H9 (cell line): ENCODE measurements at regions not wholly inside any gene's neighbourhood (a gene's known extent, or its start where the extent isn't known, plus 50 kb on each side); places are given as distances from the start of the nearest gene placed in this dataset.

ENCODE experiments used
- DNase-seq: peaks from one replicate; pipeline ENCODE4 v3.0.0-alpha.2; 2017
- H2AFZ ChIP-seq: one replicate; pipeline ENCODE4 v1.6.1; 2013; ENCODE audit warnings: mild to moderate bottlenecking, low read length, control low read depth, moderate library complexity
- H2AK5ac ChIP-seq: 2 replicates; pipeline ENCODE4 v1.6.1; 2013; ENCODE audit warnings: low read length, control low read depth, mixed read lengths; ENCODE audit not compliant: insufficient read length
- H2BK120ac ChIP-seq: one replicate; pipeline ENCODE4 v1.6.1; 2013; ENCODE audit warnings: low read depth, mild to moderate bottlenecking, low read length, control low read depth, inconsistent platforms; ENCODE audit not compliant: poor library complexity, severe bottlenecking
- H2BK12ac ChIP-seq: 2 replicates; pipeline ENCODE4 v1.6.1; 2013; ENCODE audit warnings: low read length, control low read depth, mixed read lengths, low read depth; ENCODE audit not compliant: insufficient read length
- H2BK15ac ChIP-seq: 2 replicates; pipeline ENCODE4 v1.6.1; 2013; ENCODE audit warnings: low read depth, low read length, control low read depth
- H2BK20ac ChIP-seq: one replicate; pipeline ENCODE4 v1.6.1; 2013; ENCODE audit warnings: low read depth, mild to moderate bottlenecking, low read length, control low read depth, inconsistent platforms; ENCODE audit not compliant: poor library complexity, severe bottlenecking
- H2BK5ac ChIP-seq: 2 replicates; pipeline ENCODE4 v1.6.1; 2013; ENCODE audit warnings: low read length, control low read depth, mixed read lengths; ENCODE audit not compliant: insufficient read length
- H3K14ac ChIP-seq: 2 replicates; pipeline ENCODE4 v1.6.1; 2013; ENCODE audit warnings: low read length, control low read depth; ENCODE audit not compliant: insufficient read depth
- H3K18ac ChIP-seq: 2 replicates; pipeline ENCODE4 v1.6.1; 2013; ENCODE audit warnings: low read depth, mild to moderate bottlenecking, mixed read lengths, low read length, control low read depth; ENCODE audit not compliant: insufficient read length
- H3K23ac ChIP-seq: 2 replicates; pipeline ENCODE4 v1.6.1; 2013; ENCODE audit warnings: low read length, control low read depth, mixed read lengths, low read depth; ENCODE audit not compliant: insufficient read length
- H3K23me2 ChIP-seq: 2 replicates; pipeline ENCODE4 v1.6.1; 2013; ENCODE audit warnings: low read depth, mild to moderate bottlenecking, mixed read lengths, low read length, control low read depth; ENCODE audit not compliant: insufficient read length, poor library complexity, severe bottlenecking
- H3K27ac ChIP-seq: 2 replicates; pipeline ENCODE4 v1.5.1; 2013; ENCODE audit warnings: low read length, control low read depth, mixed read lengths, low read depth; ENCODE audit not compliant: insufficient read length
- H3K27me3 ChIP-seq: 2 replicates; pipeline ENCODE4 v1.6.1; 2013; ENCODE audit warnings: low read length, control low read depth, inconsistent platforms; ENCODE audit not compliant: insufficient read depth
- H3K4ac ChIP-seq: 2 replicates; pipeline ENCODE4 v1.6.1; 2013; ENCODE audit warnings: low read depth, mild to moderate bottlenecking, control low read depth, inconsistent platforms, low read length, moderate library complexity
- H3K4me1 ChIP-seq: 2 replicates; pipeline ENCODE4 v1.6.1; 2013; ENCODE audit warnings: low read length, control low read depth, inconsistent platforms; ENCODE audit not compliant: insufficient read depth
- H3K4me2 ChIP-seq: 2 replicates; pipeline ENCODE4 v1.6.1; 2013; ENCODE audit warnings: low read length, control low read depth, mixed read lengths; ENCODE audit not compliant: insufficient read length, insufficient read depth
- H3K56ac ChIP-seq: 2 replicates; pipeline ENCODE4 v1.6.1; 2013; ENCODE audit warnings: low read depth, mild to moderate bottlenecking, mixed read lengths, low read length, control low read depth; ENCODE audit not compliant: insufficient read length
- H3K79me1 ChIP-seq: 2 replicates; pipeline ENCODE4 v1.6.1; 2013; ENCODE audit warnings: low read depth, mild to moderate bottlenecking, moderate library complexity, low read length, control low read depth, inconsistent platforms; ENCODE audit not compliant: insufficient read depth, poor library complexity, severe bottlenecking
- H3K79me2 ChIP-seq: 2 replicates; pipeline ENCODE4 v1.6.1; 2013; ENCODE audit warnings: low read length, control low read depth, inconsistent platforms; ENCODE audit not compliant: insufficient read depth
- H3K9ac ChIP-seq: 2 replicates; pipeline ENCODE4 v1.6.1; 2013; ENCODE audit warnings: low read length, control low read depth, mixed read lengths; ENCODE audit not compliant: insufficient read length; ENCODE audit errors: extremely low read depth
- H3K9me3 ChIP-seq: one replicate; pipeline ENCODE4 v1.6.1; 2013; ENCODE audit warnings: low read depth, low read length, inconsistent platforms; ENCODE audit not compliant: control insufficient read depth
- H3T11ph ChIP-seq: one replicate; pipeline ENCODE4 v1.6.1; 2013; ENCODE audit warnings: mild to moderate bottlenecking, low read length, control low read depth, inconsistent platforms
- H4K20me1 ChIP-seq: one replicate; pipeline ENCODE4 v1.6.1; 2013; ENCODE audit not compliant: control insufficient read depth, insufficient read length, insufficient read depth
- H4K5ac ChIP-seq: 2 replicates; pipeline ENCODE4 v1.6.1; 2013; ENCODE audit warnings: low read depth, mild to moderate bottlenecking, mixed read lengths, low read length, control low read depth; ENCODE audit not compliant: insufficient read length
- H4K8ac ChIP-seq: replicated peaks from 2 replicates; pipeline ENCODE4 v1.6.1; 2013; ENCODE audit warnings: low read length, control low read depth, mixed read lengths, low read depth; ENCODE audit not compliant: insufficient read length
- H4K91ac ChIP-seq: 2 replicates; pipeline ENCODE4 v1.6.1; 2013; ENCODE audit warnings: low read depth, mild to moderate bottlenecking, moderate library complexity, mixed read lengths, low read length, control low read depth; ENCODE audit not compliant: insufficient read length
- H3K27ac Mint-ChIP-seq, 3 experiments: 2 replicates in 2 of 3; 3 replicates in 1 of 3; pipeline ENCODE4 v1.8.0; 2020 to 2021; ENCODE audit warnings: mixed read lengths in 3 of 3, mild to moderate bottlenecking in 1 of 3, moderate library complexity in 1 of 3
- H3K27me3 Mint-ChIP-seq: 2 replicates; pipeline ENCODE4 v1.8.0; 2021; ENCODE audit warnings: low read depth, mild to moderate bottlenecking, moderate library complexity, mixed read lengths
- H3K36me3 Mint-ChIP-seq, 3 experiments: 2 replicates in 2 of 3; 3 replicates in 1 of 3; pipeline ENCODE4 v1.8.0; 2020 to 2021; ENCODE audit warnings: low read depth in 3 of 3, mixed read lengths in 3 of 3; ENCODE audit not compliant: insufficient read depth in 1 of 3
- H3K4me1 Mint-ChIP-seq, 2 experiments: 2 replicates each; pipeline ENCODE4 v1.8.0; 2020; ENCODE audit warnings: mixed read lengths in 2 of 2
- H3K4me3 Mint-ChIP-seq, 2 experiments: 2 replicates in 1 of 2; 3 replicates in 1 of 2; pipeline ENCODE4 v1.8.0; 2020 to 2021; ENCODE audit warnings: mild to moderate bottlenecking in 2 of 2, mixed read lengths in 2 of 2, moderate library complexity in 1 of 2
- H3K9me3 Mint-ChIP-seq, 2 experiments: 2 replicates in 1 of 2; 3 replicates in 1 of 2; pipeline ENCODE4 v1.8.0; 2020; ENCODE audit warnings: mild to moderate bottlenecking in 2 of 2, mixed read lengths in 2 of 2, moderate library complexity in 1 of 2
- WGBS: extraction: QIAGEN DNeasy Blood & Tissue Kit; methylation state at CpG from one replicate; pipeline ENCODE4 v1.1.7; 2013; ENCODE audit warnings: missing lambda C conversion rate, low lambda C conversion rate, mixed read lengths; ENCODE audit not compliant: insufficient read length; ENCODE audit errors: extremely low coverage; 5-methylcytosine and 5-hydroxymethylcytosine counted together
- TF ChIP-seq, protein P1 (sequence below): fragments of 200-600 bp; sonication (generic); conservative IDR thresholded peaks from 3 replicates; pipeline ENCODE4 v1.8.0; 2021; ENCODE audit warnings: antibody characterized with exemption, mild to moderate bottlenecking

DNA sequence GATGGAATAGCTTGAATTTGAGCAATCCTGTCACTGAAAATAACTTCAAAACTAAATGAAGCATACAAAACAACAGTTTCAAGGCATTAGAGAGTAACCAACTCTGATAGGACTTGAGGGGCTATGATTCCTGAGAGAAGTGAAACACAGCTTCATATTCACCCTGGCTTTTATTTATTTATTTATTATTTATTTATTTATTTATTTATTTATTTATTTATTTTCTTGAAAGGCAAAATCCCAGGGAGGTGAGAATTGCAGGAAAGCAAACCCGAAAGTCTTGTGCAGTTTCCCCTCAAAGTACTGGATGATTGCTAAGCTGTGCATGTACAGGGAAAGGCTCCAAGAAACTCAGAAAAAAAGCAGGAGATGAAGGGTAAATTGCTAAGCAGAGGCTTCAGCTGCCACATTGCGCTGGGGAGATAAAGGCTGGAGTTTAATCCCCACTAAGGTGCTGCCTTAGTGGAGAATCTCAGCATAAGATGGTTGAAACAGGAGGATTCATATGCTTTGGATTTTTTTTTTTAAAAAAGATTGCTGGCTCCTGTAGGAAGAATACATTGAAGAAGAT is 72.9 kb upstream of the COL24A1 start:
- no peak overlapping the region for H3K56ac ChIP-seq
- no peak overlapping the region for H2BK12ac ChIP-seq
- TF ChIP-seq, protein P1, sequence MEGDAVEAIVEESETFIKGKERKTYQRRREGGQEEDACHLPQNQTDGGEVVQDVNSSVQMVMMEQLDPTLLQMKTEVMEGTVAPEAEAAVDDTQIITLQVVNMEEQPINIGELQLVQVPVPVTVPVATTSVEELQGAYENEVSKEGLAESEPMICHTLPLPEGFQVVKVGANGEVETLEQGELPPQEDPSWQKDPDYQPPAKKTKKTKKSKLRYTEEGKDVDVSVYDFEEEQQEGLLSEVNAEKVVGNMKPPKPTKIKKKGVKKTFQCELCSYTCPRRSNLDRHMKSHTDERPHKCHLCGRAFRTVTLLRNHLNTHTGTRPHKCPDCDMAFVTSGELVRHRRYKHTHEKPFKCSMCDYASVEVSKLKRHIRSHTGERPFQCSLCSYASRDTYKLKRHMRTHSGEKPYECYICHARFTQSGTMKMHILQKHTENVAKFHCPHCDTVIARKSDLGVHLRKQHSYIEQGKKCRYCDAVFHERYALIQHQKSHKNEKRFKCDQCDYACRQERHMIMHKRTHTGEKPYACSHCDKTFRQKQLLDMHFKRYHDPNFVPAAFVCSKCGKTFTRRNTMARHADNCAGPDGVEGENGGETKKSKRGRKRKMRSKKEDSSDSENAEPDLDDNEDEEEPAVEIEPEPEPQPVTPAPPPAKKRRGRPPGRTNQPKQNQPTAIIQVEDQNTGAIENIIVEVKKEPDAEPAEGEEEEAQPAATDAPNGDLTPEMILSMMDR = no peak
- H3K14ac ChIP-seq = no peak overlapping the region
- H3K4ac ChIP-seq = no peak overlapping the region
- DNase-seq = no peak
- no peaks in the 10 kb centered on the region for H3K23me2 ChIP-seq
- H2AFZ ChIP-seq = no peak overlapping the region
- no peak overlapping the region for H4K91ac ChIP-seq
- no peaks in the 10 kb centered on the region for H3K9me3 ChIP-seq
- no peak overlapping the region for H4K8ac ChIP-seq
- no CpG with 5 or more reads among the region's 2 CpGs for WGBS
- H3K4me1 ChIP-seq = no peaks in the 10 kb centered on the region
- Mint-ChIP-seq H3K36me3 (no peaks in the 10 kb centered on the region), H3K9me3 (no peaks in the 10 kb centered on the region; a peak in 2 of 5 replicates), H3K4me3 (no peak overlapping the region), H3K27me3 (no peaks in the 10 kb centered on the region), H3K27ac (no peak overlapping the region), H3K4me1 (peaks cover 5 to 8% of the 10 kb centered on the region in 2 experiments)
- no peak overlapping the region for H2BK20ac ChIP-seq
- no peak overlapping the region for H4K5ac ChIP-seq
- no peak overlapping the region for H2BK120ac ChIP-seq
- H3K4me2 ChIP-seq = no peak overlapping the region
- H4K20me1 ChIP-seq = no peaks in the 10 kb centered on the region
- no peaks in the 10 kb centered on the region for H3K79me2 ChIP-seq
- H3K18ac ChIP-seq = no peak overlapping the region
- no peaks in the 10 kb centered on the region for H3K79me1 ChIP-seq
- no peak overlapping the region for H2BK5ac ChIP-seq
- H3K9ac ChIP-seq = no peak overlapping the region
- H3T11ph ChIP-seq = no peak overlapping the region
- no peak overlapping the region for H3K23ac ChIP-seq
- H3K27ac ChIP-seq = no peak overlapping the region
- no peak overlapping the region for H2AK5ac ChIP-seq
- no peaks in the 10 kb centered on the region for H3K27me3 ChIP-seq
- no peak overlapping the region for H2BK15ac ChIP-seq
